Hematopoietic multipotent progenitor cell treated with erythropoietin and hydrocortisone succinate and interleukin-3 and kit ligand, for 17 days (in vitro differentiated cells): ENCODE measurements at regions not wholly inside any gene's neighbourhood (a gene's known extent, or its start where the extent isn't known, plus 50 kb on each side); places are given as distances from the start of the nearest gene placed in this dataset.
"Not testable (repeated sequence)": the region's sequence is repeated elsewhere in the genome, so short reads cannot be mapped to it uniquely, and the experiment has no call there.

Experiments
- DNase-seq: peaks from one replicate; pipeline ENCODE4 v3.0.0-alpha.2; 2015; ENCODE audit warnings: low spot score

DNA sequence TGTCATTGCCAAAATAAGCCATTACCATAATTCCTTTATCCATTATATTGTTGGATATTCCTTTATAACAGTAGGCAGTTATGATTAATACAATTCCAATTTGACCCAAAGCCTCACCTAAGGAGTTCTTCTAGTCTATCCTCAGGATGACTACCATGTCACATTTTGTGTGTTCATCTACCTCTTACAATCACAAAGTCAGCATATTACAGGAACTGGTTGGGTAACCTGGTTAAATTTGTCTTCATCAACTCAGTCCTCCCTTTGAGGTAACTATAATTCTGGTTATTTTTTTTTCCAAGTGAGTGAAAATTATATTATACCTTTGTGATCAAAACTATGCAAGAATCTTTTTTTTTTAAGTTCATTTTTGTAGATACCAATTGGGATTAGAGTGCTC, 540.5 kb downstream of the BTBD3 start:
- no peak for DNase-seq

DNA sequence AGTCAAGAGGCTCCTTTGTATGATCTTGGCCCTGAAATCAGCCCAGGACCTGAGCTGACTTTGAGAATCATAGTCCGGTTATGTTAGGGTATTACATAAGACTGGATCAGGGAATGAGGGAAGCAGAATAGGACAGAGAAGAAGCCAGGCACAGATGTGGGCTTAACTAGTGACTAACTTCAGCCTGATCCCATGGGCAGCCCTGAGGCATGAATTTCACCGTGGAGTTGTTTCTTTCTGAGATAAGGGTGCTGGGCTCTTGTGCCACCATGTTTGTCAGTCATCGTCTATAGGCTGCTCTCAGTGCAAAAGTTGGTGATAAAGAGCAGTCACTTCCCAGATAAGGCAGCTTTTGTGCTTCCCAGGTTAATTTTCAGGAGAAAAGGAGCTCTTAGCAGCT, 544.7 kb upstream of the SPTLC3 start:
- no peak for DNase-seq

DNA sequence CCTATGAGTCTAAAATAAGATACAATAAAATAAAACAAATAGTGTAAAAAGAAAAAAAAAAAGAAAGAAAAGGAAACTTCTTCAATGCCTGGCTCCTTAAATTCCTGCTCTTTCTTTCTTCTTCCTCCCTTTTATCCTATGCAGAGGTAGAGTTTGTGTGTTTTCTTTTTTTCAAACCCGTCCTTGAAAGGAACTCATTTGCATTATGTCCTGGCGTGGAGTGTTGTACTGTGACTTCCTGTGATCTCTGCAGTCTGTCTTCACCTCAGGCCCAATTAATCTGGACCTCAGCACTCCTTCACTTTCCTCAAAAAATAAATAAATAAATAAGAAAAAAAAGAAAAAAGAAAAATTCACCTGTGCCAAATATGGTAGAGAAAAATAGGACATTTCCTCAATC, 541.9 kb upstream of the SPTLC3 start:
- DNase-seq: no peak

DNA sequence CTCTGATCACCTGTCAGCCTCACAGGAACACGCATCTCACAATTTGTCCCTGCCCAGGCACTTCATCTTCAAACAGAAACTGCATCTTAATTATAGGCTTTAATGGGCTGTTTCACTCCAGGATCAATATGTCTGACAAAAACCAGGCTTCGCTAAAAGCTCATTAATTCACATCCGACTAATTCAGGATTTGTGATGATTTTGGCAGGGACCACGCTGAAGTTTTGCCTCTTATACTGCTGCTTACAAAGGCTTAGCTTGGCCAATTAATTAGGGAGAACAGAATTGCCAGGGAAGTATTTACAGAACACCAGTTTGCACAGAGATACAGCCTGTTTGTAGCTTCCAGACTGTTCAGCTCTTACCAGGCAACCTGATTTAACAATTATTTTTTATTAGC, 541.0 kb upstream of the SPTLC3 start:
- DNase-seq: no peak

DNA sequence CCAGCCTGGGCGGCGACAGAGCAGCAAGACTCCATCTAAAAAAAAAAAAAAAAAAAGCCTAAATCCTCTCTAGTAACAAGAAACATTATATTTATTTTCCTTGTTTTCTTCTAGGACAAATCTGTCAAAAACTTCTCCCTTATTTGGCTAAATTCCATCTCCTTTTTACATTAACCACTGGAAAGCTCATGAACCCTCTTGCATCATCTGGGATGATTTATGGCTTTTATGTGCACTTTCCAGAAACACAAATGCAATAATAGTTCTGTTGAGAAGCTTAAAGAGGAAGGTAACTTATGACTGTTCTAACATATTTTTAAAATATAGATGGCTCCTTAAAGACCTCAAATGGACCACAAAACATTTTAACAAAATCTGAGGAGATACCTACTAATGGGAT, 526.1 kb upstream of the SPTLC3 start:
- DNase-seq: no peak

DNA sequence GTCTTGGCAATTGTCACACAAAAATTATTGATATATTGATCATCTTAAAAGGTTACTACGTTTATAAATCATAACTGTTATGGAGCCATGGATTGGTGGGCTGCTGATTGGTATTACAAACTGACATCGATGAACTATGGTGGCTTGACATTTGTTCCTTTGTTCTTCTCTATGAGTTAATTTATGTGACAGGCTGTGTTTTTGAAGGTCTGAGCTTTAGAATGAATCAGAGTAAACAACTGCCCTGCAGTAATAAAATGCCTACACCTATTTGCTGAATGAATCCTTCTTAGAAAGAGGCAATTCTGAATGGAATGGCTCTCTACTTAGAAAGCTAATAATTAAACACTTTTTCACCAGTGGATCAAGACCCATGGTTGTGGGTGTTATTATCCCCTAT, 506.3 kb upstream of the SPTLC3 start:
- DNase-seq: no peak

DNA sequence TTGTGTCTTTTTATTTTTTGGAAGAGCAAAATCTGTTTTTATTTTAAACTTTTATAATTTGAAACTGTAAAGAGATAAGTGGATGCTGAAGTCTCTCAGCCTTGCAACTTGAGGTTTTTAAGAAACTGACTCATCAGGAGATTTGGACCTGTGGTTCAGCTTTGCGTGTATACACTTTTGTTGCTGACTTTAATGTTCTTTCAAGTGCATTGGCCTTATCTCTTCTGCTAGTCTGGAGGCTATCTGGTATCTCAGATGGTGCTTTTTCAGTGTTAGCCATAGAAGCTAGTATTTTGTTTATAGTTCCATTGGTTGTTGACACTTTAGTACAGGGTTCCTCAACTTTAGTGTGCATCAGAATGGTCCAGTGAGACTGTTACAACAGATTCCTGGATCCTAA, 504.0 kb upstream of the SPTLC3 start:
- no peak for DNase-seq

DNA sequence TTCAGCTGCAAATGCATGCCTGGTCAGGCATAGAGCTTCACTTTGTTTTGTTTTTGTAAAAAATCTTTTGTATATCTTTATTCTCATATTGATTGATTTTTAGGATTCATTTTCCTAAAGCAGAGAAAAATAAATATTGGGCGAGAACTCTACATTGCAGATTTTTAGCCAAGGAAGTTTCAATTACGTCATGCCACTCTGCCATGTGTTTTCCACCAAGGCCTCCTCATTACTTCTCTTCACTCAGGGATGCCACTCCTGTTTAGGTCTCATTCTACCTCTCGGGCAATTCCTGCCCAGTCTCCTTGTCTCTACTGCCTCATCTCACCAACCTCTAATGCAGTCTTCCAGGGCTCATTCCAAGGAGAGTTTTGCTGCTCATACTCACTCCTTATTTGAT, 497.3 kb upstream of the SPTLC3 start:
- no peak for DNase-seq

DNA sequence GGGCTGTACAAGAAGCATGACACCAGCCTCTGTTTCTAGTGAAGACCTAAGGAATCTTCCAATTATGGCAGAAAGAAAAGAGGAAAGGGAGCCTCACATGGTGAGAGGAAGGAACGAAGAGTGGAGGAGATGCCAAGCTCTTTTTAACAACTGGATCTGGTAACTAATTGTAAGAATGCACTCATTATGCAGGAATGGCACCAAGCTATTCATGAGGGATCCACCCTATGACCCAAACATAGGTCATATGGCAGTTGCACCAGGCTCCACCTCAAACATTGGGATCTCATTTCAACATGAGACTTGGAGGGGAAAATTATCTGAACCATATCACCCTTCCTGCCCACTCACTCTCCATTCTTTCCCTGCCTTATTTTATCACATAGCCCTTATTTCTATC, 496.0 kb upstream of the SPTLC3 start:
- DNase-seq: no peak

DNA sequence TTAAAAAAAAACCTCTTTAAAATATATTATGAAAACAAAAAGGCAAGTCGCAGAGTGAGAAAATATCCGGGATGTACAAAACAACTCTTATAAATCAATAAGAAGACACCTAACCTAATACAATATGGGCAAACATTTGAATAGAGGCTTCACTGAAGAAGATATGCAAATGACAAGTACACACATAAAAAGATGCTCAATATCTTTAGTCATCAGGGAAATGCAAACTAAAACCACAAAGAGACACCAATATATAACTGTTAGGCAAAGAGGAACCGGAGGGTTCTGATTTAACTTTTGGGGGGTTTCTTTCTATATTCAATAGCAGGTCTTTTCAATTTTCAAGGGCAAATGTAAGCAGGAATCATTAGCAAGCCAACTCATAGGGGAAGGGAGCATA, 480.7 kb upstream of the SPTLC3 start:
- no peak for DNase-seq

DNA sequence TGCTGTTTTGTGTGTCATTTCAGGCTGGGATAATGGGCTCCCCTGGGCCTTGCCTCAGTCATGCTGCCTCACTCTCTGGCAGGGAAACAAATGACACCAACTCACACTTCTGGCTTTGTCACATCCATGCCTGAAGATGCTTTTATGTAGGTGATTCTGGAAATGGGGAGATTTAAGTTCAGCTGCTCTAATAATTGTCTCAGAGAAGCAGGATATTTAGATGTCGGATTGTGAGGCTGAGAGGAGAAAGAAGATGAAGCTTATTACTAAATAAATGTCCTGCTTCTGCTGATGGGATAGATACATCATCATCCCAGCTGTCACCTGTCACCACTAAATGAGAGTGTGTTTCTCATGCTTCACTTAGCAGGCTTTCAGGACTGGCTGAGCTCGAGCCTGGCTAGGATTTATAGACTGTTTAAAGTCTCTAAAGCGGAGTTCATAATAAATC, 480.2 kb upstream of the SPTLC3 start:
- DNase-seq: no peak

DNA sequence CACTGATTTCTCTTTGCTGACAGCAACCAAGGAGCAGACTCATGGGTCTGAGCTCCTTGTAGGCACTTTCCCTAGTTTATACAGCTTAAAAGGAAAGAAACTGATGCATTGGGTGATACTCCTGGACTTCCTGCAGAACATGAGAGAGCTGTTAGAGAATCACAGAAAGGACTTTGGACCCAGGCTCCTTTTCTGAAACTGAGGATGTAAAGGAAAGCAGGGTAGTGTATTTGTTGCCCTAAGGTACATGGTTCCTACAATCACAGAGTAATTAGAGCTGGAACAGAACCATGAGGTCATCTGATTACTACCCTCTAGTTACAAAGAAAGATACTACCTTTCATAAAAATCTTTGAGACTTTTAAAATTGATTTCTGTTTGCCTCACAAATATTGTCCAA, 477.1 kb upstream of the SPTLC3 start:
- DNase-seq: no peak

DNA sequence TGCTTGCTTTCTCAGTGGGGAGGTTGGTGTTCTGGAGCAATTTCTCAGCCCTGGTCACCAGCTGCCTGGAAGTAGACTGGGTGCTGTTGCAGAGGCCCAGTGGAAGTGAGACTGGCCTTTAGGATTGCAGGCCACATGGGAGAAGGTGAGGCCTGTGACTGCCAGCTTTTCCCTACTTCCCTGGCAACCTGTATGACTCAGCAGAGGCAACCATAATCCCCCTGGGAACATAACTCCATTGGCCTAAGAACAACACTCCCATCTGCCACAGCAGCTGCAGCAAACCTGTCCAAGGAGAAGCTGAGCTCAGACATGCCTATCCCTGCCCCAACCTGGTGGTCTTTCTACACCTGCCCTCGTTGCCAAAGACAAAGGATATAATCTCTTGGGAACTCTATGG, 473.5 kb upstream of the SPTLC3 start:
- DNase-seq: no peak

DNA sequence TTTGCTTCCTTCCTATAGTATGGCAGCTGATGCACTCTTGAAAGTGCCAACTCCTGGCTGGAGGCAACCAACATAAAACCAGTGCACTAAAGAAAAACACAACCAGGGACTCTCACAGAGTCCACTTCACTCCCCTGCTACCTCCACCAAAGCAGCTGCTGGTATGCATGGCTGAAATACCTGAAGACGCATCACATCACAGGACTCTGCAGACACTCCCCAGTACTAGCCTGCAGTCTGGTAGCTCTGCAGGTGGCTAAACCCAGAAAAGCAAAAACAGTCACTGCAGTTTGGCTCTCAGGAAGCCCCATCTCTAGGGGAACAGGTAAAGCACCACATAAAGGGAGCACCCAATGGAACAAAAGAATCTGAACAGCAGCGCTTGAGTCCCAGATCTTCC, 473.0 kb upstream of the SPTLC3 start:
- no peak for DNase-seq

DNA sequence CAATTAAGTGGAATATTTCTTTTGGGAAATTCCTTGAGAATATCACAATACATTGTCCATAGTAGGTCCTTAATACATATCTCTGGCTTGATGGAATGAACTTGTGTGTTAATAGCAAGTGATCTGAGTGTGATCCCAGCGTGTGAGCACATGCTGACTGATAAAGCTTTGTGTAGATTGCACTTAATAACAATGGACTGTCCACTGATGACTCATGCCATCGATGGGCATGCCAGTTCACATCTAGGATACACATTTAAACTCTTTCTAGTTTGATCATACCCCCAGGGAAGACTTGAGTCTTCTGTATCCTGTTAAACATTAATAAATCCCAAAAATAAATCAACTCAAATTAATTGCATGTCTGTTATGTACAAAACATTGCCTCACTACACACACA, 454.3 kb upstream of the SPTLC3 start:
- no peak for DNase-seq

DNA sequence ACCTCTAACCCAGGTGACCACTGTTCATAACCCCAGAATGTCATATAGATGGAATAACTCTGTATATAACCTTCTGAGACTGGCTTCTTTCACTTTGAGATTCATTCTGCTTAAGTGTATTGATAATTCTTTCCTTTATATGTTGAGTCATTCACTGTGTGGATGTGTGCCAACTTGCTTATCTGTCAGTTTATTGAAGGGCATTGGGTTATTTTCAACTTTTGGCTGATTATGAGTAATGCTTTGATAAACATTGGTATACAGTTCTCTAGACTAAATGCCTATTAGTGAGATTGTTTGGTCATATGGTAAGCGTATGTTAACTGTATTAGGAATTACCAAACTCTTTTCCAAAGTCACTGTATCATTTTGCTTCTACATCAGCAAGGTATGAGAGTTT, 453.4 kb upstream of the SPTLC3 start:
- no peak for DNase-seq

DNA sequence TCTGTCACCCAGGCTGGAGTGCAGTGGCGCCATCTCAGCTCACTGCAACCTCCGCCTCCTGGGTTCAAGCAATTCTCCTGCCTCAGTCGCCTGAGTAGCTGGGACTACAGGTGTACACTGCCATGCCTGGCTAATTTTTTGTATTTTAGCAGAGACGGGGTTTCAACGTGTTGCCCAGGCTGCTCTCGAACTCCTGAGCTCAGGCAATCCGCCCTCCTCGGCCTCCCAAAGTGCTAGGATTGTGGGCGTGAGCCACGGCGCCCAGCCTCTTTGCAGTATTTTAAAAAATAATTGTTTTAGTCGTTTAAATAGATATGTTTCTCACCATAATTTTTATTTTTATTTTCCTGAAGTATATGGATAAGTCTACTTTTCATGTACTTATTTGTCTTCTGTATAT, 452.9 kb upstream of the SPTLC3 start:
- not testable (repeated sequence) for DNase-seq

DNA sequence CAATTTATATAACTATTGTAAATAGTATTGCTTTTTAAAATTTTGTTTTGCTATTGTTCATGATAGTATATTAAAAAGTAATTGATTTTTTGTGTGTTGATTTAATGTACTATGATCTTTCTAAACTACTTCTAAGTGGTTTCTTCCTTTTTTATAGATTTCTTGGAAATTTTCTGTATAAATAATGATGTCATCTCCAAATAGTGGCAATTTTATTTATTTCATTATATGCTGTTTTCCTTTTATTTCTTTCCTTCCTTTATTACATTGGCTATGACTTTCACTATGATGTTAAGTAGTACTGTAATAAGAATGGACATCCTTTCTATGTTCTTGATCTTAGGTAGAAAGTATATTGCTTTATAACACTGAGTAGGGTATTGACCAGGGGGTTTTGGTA, 451.5 kb upstream of the SPTLC3 start:
- no peak for DNase-seq

DNA sequence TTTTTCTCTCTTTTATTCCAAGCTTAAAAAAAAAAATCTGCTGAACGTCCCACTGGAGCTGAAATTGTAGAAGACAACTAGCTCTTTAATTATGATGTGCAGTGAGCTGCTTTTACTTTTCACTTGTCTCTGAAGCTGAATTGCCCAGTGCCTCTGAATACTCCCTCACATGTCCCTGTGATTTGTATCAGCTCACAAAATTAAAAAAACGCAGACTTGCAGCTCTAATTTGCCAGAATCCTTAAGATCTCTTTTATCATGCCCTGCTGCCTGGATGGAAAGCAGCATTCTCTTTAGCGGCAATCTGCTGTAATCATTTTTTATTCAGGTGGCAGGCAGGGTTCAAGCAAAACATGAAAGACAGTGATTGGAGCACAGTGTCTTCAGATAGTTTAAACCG, 443.8 kb upstream of the SPTLC3 start:
- no peak for DNase-seq

DNA sequence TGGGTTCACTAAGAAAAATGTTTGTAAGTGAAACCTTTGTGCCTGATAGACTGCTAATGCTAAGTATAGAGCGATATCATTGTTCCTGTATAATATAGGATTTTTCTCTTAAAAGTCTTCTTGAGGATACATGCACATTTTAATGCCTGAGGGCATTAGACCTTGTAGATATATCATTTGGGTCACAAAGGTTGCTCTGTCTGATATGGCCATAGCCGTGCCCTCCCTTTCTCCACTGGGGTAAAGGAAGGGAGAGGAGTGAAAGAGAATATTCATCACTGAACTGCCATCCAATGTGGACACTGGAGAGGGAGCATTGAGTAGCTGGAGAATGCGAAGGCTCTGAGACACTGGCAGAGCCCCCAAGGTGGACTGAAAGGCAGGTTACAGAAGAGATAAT, 442.2 kb upstream of the SPTLC3 start:
- DNase-seq: no peak

DNA sequence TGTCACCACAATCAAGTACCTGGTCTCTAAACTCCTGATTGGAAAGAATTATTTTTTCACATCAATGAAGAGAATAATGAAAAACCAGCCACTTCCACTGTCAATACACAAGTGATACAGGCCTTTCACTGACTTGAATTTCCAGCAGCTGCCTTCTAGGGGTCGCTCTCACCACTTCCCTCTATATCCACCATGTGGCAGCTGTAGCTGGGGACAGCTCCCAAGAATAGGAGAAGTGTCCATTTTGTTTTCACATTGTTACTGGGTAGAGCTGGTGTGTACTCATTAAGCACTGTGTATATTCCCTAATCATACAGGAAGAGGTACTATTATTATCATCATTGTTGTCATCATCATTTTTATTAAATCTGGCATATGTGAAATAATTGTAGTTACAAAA, 438.4 kb upstream of the SPTLC3 start:
- DNase-seq: no peak

DNA sequence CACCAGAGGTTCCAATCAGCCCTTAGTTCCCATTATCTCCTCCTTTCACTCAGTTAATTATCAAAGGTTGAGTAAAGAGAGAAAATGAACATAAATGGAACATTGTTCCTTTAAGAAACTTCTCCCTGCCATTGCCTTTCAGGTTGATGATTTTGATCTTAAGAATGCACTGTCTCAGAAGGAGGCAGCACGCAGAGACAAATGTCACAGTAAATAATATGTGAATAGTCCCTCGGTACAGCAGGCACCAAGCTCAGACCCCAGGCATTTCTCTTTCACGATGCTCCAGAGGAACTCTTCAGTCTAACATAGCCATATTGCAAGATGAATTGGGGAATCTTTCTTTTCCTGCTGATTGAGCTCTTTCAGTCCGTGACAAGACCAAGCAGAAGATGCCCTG, 435.3 kb upstream of the SPTLC3 start:
- DNase-seq: no peak

DNA sequence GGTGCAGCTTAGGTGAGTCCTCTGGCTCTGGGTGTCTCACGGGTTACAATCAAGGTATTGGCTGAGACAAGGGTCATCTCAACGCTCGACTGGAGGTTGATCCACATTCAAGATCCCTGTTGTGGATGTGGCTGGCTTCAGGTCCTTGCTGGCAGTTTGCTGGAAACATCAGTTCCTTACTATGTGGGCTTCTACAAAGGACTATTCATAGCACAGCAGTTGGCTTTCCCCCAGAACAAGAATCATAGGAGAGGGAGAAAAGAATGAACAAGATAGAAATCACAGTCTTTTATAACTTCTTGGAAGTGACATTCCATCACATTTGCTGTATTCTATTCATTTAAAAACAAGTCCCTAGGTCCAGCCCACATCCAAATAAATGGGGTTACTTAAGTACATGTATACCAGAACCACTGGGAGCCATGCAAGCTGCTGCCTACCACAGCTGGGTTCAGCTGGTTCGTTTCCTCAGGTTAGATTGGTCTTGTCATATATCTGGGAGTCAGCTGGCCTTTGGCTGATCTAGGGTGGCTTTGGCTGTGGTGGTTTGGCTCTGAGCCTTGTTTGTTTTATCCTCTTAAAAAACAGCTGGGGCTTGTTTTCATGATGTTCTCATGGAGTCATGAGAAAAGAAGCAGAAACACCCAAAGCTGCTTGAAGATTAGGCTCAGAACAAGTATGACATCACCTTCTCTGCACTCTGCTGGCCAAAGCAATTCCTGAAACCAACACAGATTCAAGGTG, 433.2 kb upstream of the SPTLC3 start:
- no peak for DNase-seq

DNA sequence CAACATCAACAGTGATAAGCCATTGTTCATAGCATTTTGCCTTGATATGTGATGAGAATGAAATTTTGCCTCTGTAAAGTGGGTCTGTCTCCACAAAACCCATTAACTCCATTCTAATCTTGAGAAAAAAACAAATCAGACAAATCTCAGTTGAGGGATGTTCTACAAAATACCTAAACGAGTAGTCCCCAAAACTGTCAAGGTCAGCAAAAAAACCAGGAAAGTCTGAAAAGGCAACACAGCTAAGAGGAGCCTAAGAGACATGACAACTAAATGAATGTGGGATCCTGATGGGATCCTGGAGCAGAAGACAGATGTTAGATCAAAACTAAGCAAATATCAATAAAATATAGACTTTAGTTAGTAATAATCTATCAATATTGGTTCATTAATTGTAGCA, 431.6 kb upstream of the SPTLC3 start:
- DNase-seq: no peak
